ENCODE measurements at regions not wholly inside any gene's neighbourhood (a gene's known extent, or its start where the extent isn't known, plus 50 kb on each side); places are given as distances from the start of the nearest gene placed in this dataset.

DNA sequence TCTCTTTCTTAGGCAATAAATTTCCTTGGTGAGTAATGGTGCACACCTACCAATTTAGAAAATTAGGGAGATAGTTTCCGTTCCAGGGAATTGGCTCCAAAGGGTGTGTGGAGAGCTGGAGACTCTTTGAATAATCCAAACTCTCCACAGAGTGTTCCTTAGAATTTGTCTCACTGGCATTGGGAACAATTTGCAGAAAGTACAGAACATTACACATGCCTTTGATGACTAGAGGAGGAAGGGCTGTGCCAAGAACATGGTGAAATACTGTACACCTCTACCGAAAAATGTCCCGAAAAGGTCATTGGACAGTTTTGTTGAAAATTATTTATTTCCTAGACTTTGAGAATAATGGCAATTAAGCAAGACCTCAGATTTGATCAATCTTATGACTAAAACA is 214.2 kb upstream of the MPDZ start:
- no peak for DNase-seq

DNA sequence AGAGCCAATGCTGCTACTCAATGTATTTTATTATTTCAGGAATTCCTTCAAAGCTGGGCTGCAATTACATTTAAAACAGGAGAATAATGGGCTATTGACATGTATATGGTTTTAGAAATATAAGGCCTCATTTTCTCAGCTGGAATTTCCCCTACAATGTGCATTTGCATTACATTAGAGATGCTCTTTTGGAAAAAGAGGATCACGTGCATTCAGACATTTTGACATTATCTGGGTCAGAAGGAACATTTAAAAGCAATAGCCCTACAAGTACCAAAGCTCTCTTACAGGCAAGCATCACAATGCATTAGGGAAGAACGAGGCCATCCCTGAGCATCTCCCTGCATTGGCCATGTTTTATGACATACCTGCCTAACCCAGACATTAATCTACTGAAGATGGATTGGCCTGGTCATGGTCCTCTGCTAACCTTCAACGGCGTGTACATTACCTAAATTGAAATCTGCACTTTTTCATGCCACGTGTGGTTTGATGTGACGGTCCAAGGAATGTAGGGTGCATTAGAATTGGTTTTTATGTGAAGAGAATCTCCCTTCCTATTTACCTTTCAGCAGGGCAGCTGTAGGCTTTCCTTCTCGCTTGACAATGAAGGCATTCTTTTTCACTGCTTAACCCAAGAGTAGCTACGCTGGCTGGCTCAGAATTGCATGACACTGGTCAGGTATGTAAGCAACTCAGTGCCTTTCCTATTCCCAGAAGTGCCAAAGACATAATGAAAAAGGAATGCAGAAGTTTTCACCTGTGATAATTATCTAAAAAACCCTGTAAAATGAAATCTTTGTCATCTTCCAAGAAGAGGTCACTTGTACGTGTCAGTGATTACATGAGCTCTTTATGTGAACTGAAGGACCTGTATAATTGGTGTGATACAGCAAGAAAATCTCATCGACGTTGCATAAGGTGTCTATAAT is 212.3 kb upstream of the MPDZ start:
- no peak for DNase-seq

DNA sequence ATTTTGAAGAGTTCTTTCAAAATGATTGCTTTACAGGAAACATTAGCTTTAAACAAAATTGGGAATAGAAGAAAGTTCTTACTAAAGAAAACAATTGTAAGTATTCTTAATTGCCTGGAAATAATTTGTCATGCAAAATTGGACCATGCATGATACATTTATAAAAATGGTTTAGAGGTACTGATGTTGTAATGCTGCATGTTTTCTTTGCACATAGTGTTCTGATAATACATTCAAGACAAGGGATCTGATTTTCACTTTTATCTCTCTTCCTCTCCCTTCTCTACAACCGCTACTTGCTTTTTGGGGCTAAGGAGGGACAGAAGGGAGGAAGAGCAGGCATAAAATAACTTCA is 211.6 kb upstream of the MPDZ start:
- DNase-seq: no peak

DNA sequence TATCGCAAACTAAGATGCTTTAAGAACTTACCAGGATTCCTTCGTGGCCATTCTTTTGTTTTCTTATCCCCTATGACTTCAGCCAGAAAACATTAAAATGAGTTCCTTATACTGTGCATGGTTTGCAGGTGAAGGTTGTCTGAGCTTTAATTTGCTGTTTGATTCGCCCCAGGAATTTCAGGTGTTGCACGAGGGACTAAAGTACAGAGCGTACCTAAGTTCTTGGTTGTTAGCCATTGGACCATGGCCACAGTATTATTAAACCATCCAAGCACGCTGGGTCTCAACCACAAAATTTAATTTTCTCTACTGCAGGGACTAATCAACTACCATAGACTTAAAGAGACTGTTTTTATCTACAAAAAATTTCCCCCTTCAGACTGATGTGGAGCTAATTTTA is 208.4 kb upstream of the MPDZ start:
- no peak for DNase-seq

DNA sequence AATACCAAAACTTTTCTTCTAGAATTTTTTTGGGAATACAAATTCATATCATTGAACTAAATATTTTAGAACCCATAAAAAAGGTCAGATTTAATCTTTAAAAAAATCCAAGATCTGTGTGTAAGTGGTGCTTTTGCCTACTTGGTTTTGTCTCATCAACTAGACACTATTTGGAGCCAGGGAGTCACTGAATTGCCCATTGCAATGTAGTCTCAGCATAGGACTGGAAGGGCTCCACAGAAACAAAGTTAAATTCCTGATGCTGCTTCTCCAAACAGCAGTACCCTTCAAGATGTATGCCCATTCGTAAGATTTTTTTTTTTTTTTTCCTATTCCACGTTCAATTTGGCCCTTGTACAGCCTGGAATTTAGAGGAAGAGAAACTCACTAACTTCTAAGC is 208.0 kb upstream of the MPDZ start:
- DNase-seq: no peak

DNA sequence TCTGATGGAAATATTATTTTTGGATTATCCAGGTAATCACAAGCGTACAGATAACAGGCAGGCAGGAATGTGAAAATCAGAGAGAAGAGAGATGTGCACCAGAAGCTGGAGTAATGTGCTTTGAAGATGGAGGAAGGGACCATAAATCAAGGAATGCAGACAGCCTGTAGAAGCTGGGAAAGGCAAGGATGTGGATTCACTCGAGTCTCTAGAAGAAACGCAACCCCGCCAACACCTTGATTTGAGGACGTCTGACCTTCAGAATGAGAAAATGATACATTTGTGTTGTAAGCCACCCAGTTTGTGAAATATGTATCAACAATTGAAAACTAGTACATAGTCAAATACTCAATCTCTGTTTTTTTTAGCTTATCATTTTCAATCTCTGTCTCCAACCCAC is 207.6 kb upstream of the MPDZ start:
- no peak for DNase-seq

DNA sequence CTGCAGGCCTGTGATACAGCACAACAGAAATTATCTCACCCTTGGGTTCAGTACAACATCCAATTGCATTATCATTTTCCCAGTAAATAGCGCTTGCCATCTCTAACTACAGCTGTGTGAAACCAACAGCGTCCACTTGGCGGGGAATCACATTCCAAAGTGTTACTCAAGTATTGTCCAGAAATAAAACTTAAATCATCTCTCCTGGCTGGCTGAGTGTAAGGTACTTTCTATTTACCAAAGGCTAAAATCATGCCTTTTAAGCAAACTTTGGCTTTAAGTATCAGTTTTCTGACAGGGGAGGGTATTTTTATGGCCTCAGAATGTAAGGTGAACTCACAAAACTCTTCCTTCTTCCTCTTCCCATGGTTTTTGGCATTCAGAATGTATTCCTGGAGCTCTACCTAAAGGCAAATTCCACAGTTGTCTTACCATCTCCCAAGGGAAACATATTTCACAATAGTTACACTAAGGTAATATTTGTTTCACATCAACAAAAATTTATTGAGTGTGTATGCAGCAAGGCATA is 205.6 kb upstream of the MPDZ start:
- no peak for DNase-seq

DNA sequence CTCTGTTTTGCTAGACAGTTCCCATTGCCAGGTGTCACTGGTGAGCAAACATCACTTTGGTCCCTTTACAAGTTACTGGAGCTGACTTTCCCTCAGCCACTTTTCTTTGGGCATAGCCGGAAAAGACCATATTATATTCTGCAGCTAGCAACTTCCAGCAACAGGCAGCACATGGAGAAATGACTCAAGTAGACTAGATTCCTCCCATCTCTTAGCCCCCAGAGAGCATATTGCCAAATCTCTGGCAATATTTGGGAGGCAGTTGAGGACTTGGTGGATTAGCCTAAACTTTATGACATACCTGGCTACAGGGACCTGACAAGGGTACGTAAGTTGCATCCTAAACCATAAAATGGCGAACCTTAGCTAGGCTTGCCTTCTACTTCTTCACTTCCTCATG is 204.7 kb upstream of the MPDZ start:
- DNase-seq: no peak

DNA sequence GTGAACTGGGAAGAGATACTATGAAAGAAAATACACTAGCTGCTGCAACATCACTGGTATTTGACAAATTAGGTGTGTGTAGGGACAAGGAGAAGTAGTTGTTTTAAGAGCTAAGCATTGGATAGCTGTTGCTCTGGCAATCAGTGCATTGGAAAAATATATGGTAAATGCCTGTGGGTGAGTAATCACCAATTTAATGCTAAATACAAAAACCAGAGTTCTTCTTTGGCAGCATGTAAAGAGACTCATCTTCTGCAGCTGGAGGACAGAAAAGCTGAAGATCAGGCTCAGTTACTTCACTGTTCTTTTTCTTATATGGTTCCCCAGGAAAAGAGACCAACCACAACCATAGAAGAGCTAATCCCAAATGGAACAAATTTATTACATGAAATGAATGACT is 201.8 kb upstream of the MPDZ start:
- DNase-seq: no peak

DNA sequence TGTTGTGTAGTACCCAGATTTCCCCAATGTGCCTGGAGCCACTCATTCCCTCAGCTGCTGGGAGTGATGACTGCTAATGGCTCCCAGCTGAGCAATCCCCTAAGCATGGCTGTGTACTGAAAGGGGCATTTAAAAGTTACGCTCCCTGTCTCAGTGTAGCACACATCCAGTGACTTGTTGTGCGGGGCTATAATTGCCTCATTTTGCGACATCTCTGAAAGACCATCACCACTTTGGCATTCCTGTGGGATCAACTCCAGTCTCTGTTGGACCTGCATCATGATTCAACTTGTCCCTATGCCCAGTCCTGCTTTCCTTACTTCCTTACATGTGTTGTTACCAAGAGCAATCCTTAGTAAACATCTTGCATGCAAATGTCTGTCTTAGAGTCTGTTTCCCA is 201.2 kb upstream of the MPDZ start:
- peak in 7 of 58 donors; percentile 0 to 23 (median 4) for DNase-seq

DNA sequence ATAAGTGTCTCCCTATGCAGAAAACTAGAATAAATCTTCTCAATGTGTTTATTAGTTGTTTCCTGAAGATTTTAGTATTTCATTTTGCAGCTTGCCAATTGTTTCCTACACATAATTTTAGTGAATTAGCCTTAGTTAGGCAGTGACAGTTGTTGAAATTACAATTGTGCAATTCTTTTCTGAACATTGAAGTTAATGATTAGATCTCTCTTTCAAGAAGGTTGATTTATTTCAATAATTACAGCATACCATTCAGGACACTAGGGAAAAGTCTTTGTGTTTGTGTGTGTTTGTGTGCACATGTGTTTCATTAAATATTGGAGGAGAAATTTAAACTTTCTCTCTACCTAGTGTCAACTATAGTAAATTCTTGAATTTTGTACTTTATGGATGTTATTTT is 199.6 kb upstream of the MPDZ start:
- DNase-seq: no peak

DNA sequence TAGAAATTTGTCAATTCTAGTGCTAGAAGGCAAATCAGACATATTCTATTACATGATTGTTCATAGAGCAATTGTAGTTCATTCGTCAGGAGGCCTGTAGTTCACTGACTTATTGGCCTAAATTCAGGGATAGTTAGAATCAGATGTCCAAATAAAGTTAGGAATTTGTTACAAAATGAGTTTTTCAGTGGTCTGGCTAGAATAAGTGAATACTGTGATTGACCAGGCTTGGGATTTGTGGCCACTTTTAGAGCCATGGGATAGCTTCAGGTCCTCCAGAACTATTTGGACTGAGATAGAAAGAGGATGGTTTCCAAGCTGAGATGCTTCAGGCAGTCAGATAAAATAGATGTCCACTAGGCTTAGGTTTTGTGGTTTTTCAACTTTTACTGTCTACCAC is 199.1 kb upstream of the MPDZ start:
- DNase-seq: no peak

DNA sequence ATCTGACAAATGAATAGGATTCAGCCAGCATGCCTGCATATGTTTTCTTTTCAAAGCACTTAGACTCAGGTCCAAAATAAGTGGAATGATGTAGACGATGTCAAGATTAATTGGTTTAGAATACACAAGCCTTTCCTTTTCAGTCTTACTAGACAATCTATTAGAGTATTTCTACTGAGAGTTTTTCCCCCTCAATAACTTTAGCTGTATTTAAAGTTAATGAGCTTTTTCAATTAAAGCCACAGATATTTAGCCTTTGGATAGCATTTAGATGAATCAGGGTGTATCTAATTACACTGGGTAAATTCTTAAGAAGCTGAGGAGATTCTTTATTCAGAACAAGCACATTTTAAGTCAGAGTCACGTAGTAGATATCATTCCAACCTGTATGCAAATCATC is 198.7 kb upstream of the MPDZ start:
- no peak for DNase-seq

DNA sequence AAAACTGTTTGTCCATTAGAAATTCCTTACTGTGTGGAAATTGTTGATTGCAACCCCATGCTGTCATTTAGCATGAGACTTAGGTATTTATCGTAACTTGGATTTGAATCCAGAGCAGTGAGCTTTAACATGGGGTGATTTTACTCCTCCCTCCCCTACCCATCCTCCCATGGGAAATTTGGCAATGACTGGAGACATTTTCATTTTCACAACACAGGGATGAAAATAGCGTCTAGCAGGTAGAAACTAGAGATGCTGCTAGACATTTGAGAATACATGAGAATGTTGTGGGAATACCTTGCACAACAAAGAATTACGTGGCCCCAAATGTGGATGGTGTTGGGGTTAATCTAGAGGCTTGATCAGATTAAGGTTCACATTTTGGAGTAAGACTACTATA is 191.3 kb upstream of the MPDZ start:
- no peak for DNase-seq

DNA sequence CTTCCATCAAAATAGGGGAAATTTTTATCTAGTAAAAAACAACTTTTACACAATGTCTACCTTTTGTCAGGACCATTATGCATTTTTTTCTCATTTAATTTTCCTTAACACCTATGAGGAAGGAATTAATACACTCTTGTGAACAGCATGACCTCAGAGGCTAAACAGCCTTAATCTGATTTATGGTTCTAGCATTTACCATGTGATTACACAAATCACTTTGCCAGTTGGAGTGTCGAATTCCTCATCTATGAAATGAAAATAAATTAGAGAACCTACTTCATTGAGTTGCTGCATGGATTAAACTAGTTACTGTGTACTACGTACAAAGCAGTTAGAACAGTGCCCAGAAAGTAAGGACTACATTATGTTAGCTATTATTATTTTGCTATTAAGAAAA is 187.7 kb upstream of the MPDZ start:
- no peak for DNase-seq

DNA sequence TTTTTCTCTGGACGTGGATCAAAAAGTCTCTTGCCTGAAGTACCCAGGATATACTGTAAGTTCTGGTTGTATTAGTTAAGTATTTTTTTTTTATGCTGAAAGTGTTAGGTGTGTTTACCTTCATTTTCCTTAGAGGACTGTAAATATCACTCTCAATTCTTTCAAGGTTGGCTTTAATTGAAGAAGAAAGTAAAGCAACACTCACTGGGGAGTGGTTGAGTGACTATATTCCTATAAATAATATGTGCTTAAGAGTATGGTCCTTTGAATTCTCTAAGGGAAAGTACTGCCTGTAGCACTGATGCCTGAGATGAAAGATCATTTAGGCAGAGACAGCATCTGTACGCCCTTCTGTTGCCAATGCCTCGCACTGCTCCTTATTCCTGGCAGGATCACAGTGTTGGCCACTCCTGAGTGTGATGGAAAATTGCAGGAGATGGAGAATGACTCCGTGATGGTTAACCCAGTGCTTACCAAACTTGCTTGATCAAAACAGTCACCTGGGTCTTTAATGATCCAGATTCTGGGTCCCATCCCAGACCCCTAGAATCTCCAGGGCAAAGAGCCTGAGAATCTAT is 182.0 kb upstream of the MPDZ start:
- DNase-seq: no peak

DNA sequence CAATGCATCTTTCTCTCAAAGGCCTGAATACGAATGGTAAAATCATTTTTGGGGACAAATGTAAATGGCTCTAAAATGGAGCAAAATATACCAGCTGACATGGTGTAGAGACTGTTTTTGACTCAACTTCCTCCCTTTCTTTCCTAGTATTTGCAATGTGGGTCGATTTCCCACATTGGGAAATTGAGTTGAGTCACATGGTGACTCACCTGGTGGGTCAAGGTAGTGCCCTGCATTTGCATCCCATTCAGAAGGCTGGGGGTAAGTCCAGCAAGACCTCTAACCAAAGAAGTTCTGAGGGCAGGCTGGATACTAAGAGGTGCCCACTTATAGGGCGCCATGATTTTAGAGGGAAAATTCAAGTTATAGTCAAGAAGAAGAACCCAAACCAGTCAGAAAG is 179.6 kb upstream of the MPDZ start:
- no peak for DNase-seq

DNA sequence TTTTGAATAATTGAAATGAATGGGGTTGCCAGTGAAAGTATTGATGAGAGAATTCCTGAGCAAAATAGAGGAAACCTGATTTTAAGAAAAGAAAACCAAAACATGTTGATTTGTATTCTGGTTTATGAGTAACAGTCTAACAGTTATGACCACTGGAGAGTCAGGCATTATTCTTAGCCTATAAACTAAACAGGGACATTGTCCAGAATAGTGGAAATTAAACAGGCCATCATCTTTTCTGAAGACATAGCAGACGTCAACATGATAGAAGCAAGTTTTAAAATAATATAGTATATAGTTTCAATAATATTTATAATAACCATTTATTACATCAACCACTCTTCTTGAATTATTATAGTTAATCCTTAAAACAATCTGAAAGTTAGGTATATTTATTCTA is 178.3 kb upstream of the MPDZ start:
- no peak for DNase-seq

DNA sequence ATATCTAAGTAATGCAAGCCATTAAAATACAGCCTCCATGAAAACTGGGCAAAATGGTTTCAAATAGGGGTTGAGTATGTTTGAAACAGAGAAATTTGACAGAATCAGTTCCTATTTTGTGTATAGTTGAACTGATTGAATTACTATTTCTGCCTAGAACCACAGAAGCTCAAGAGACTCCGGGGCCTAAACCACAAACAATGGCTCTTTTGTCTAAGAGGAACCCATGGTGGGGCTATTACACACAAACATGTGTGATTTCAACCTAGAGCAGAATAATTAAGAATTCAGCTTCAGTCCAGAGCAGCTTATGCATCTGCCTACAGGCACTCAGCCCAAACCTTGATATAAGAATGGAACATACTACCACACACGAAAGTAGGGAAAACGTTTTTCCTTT is 171.2 kb upstream of the MPDZ start:
- peak in 3 of 58 donors; percentile 15 to 27 (median 17) for DNase-seq

DNA sequence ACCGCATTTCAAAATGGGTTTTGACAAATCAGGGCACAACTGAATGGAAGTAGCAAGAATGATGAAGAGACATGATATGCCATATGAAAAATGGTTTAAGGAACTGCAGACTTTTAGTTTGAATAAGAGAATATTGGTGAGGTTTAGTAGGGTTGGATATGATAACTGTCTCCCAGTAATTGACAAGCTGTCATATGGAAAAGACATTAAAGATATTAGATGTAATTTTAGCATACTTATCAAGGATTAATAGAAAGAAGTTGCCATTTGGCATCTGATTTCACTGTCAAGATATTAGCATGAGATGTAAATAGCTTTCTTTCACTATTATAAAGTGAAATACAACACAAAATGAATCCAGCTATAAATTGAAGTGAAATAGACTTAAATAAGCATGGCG is 169.0 kb upstream of the MPDZ start:
- no peak for DNase-seq

DNA sequence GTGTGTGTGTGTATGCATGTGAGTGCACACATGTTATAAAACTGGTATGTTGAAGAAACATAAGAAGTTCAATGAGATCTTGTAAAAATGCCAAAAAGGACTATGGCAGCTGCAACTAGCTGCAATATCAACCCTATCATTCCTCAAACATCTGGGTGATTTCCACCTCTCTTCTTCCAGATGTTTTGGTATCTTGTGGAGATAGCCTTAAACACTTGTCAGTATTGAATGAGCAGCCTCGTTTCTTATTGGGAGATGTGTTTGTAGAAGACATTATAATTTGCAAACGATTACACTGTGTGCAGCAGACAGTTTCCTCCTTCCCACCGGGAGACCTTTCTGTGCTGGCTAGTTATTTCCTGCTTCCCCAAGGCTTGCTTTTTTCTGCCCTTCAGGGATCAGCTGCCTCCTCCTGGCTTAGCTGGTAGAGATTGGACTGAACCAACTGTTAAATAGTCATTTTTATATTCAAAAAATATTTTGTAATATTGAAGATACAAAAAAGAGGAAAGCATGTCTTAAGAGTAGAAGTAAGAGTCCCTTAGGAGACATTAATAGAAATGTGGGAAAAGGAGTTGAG is 168.4 kb upstream of the MPDZ start:
- no peak for DNase-seq

DNA sequence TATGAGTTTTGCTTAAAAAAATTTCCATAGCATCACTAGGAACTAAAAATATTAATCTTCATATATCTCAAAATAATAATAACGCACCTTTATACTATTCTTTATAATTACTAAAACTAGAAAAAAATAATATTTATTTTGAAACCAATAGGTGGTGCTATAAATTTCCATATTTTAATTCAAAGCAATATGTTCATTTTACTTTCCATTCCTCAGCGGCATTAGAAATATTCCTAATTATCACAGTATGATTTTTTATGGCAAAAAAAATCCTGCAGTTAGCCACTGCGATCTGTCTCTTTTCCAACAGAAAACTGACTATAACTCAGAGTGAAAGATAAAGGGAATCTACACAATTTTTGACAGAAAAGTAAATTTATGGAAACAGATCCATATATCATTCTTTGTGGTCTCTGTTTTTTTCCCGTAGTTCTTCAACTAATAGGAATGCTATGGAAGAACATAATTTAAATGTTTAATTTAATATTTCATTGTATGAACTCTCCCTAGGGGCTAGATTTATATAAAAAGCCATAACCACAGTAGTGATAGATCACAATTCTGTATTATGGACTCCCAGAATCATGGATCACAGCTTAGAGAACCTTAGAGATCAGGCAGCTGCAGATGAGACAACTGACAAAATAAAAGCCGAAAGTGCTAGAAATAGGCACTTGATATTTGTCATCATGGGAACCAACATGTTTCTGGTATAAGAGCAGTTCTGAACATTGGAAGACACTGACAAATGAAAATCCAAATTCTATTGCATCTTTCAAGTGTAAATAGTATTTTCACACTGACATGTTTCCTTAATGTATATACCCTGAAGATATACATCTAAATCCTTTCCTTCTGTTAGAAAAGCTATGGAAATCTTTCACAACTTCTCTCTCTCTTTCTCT is 167.7 kb upstream of the MPDZ start:
- DNase-seq: no peak

All from anterior cingulate cortex (tissue), 58 donors.